ENCODE measurements at regions not wholly inside any gene's neighbourhood (a gene's known extent, or its start where the extent isn't known, plus 50 kb on each side); places are given as distances from the start of the nearest gene placed in this dataset.

GRCh38 chr2:8551622-8552074 lies 130.2 kb upstream of the ID2 start:
- Histone ChIP-seq H4K20me1 (ENCODE audit: insufficient read depth, low read length) (no peaks in the 10 kb centered on the region), H3K4me2 (replicated peaks; ENCODE audit: extremely low read depth, low read length, poor library complexity, severe bottlenecking) (no peak overlapping the region), H3K27ac (ENCODE audit: low read depth in 1 of 2, low read length in 2 of 2) (no peak overlapping the region), H3K4me3 (replicated peaks in 1 of 3; ENCODE audit: low read depth in 2 of 3, low read length in 3 of 3) (no peak overlapping the region), H2AFZ (ENCODE audit: insufficient read depth, low read depth, low read length, poor library complexity, severe bottlenecking) (no peak overlapping the region), H3K4me1 (ENCODE audit: control insufficient read depth in 1 of 2, insufficient read depth in 2 of 2, low read length in 2 of 2) (peaks cover 9 to 13% of the 10 kb centered on the region in 2 donors), H3K9me3 (replicated peaks in 1 of 2; ENCODE audit: control insufficient read depth in 1 of 2, insufficient read depth in 1 of 2, low read length in 2 of 2) (peaks cover 5% of the 10 kb centered on the region in 2 donors), H3K36me3 (replicated peaks in 1 of 2; ENCODE audit: control insufficient read depth in 1 of 2, insufficient read depth in 2 of 2, low read length in 2 of 2) (no peaks in the 10 kb centered on the region), H3K79me2 (ENCODE audit: insufficient read depth, low read length) (no peaks in the 10 kb centered on the region), H3K9ac (ENCODE audit: insufficient read depth, low read length, poor library complexity, severe bottlenecking) (no peak overlapping the region), H3K27me3 (ENCODE audit: control insufficient read depth in 2 of 2, insufficient read depth in 2 of 2, low read length in 2 of 2) (no peaks in the 10 kb centered on the region)
- no peak for TF ChIP-seq CTCF (IDR thresholded peaks at IDR 0.05)
- Mint-ChIP-seq H3K36me3 (peaks cover 0 to 7% of the 10 kb centered on the region in 2 donors), H3K4me1 (peaks cover 22% of the 10 kb centered on the region), H3K27ac (peak overlapping the region in 2 of 7 donors; percentile 2 to 52), H3K27me3 (ENCODE audit: low read depth in 3 of 3) (peaks cover 2 to 3% (median 3%) of the 10 kb centered on the region in 3 donors), H3K4me3 (no peak overlapping the region), H3K9me3 (peaks cover 3 to 6% (median 4%) of the 10 kb centered on the region in 7 donors)
- 29% methylated on average over 8 of the region's 8 CpGs for WGBS (ENCODE audit: insufficient coverage)
- no peak for DNase-seq
- intact Hi-C loops (cut with micrococcal nuclease): no loop called here

- Histone ChIP-seq H3K27me3 (ENCODE audit: control insufficient read depth in 2 of 2, insufficient read depth in 2 of 2, low read length in 2 of 2) (no peaks in the 10 kb centered on the region), H3K4me1 (ENCODE audit: control insufficient read depth in 1 of 2, insufficient read depth in 2 of 2, low read length in 2 of 2) (peaks cover 2 to 6% of the 10 kb centered on the region in 2 donors), H3K9ac (ENCODE audit: insufficient read depth, low read length, poor library complexity, severe bottlenecking) (no peak overlapping the region), H4K20me1 (ENCODE audit: insufficient read depth, low read length) (no peaks in the 10 kb centered on the region), H3K79me2 (ENCODE audit: insufficient read depth, low read length) (no peaks in the 10 kb centered on the region), H3K4me3 (replicated peaks in 1 of 3; ENCODE audit: low read depth in 2 of 3, low read length in 3 of 3) (no peak overlapping the region), H3K27ac (ENCODE audit: low read depth in 1 of 2, low read length in 2 of 2) (no peak overlapping the region), H2AFZ (ENCODE audit: insufficient read depth, low read depth, low read length, poor library complexity, severe bottlenecking) (no peak overlapping the region), H3K4me2 (replicated peaks; ENCODE audit: extremely low read depth, low read length, poor library complexity, severe bottlenecking) (no peak overlapping the region), H3K9me3 (replicated peaks in 1 of 2; ENCODE audit: control insufficient read depth in 1 of 2, insufficient read depth in 1 of 2, low read length in 2 of 2) (peaks cover 5% of the 10 kb centered on the region in 2 donors), H3K36me3 (replicated peaks in 1 of 2; ENCODE audit: control insufficient read depth in 1 of 2, insufficient read depth in 2 of 2, low read length in 2 of 2) (no peaks in the 10 kb centered on the region)
- Mint-ChIP-seq H3K27ac (no peak overlapping the region), H3K4me1 (peaks cover 15% of the 10 kb centered on the region), H3K9me3 (peaks cover 3 to 10% (median 5%) of the 10 kb centered on the region in 7 donors), H3K27me3 (ENCODE audit: low read depth in 3 of 3) (peaks cover 2 to 3% (median 3%) of the 10 kb centered on the region in 3 donors), H3K4me3 (no peak overlapping the region), H3K36me3 (peaks cover 0 to 7% of the 10 kb centered on the region in 2 donors)
- DNase-seq: no peak
- TF ChIP-seq CTCF (IDR thresholded peaks at IDR 0.05): no peak
- intact Hi-C loops (cut with micrococcal nuclease): no loop called here
- WGBS (ENCODE audit: insufficient coverage): 91% methylated on average over 12 of the region's 17 CpGs
Observed at GRCh38 chr2:8552293-8552801, 129.5 kb upstream of the ID2 start.

Data from CD14-positive monocyte (primary cell).